ENCODE measurements at regions not wholly inside any gene's neighbourhood (a gene's known extent, or its start where the extent isn't known, plus 50 kb on each side); places are given as distances from the start of the nearest gene placed in this dataset.

GRCh38 chr9:90301277-90301653, 341.4 kb downstream of the DIRAS2 start:
- H3K27me3 Mint-ChIP-seq = peaks cover 19% of the 10 kb centered on the region

DNA sequence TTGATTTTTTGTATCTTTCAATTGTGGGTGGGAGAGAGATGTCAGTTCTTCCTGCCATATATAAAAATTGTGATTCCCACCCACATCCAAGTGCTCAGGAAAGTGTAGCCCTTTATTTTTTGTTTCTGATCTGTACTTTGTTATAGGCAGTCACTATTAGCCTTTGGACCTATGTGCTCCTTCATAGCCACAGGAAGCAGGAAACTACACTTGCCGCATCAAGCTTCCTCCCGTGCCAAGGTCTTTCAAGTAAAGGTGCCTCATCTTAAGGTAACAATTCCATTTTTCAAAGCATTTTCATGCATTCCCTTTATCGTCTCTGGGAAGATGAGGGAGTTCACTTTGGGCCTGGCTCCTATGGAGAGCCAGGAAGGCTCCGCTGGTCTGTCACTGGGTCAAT, 339.0 kb downstream of the DIRAS2 start:
- ChIA-PET POLR2A (no interaction called here), CTCF (no interaction called here)
- peaks cover 16% of the 10 kb centered on the region for H3K27me3 Mint-ChIP-seq
- no peaks in the 10 kb centered on the region for H3K4me1 Mint-ChIP-seq
- H3K4me3 Mint-ChIP-seq = no peak overlapping the region
- no peak overlapping the region for H3K27ac Mint-ChIP-seq
- TF ChIP-seq, protein P1, sequence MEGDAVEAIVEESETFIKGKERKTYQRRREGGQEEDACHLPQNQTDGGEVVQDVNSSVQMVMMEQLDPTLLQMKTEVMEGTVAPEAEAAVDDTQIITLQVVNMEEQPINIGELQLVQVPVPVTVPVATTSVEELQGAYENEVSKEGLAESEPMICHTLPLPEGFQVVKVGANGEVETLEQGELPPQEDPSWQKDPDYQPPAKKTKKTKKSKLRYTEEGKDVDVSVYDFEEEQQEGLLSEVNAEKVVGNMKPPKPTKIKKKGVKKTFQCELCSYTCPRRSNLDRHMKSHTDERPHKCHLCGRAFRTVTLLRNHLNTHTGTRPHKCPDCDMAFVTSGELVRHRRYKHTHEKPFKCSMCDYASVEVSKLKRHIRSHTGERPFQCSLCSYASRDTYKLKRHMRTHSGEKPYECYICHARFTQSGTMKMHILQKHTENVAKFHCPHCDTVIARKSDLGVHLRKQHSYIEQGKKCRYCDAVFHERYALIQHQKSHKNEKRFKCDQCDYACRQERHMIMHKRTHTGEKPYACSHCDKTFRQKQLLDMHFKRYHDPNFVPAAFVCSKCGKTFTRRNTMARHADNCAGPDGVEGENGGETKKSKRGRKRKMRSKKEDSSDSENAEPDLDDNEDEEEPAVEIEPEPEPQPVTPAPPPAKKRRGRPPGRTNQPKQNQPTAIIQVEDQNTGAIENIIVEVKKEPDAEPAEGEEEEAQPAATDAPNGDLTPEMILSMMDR (IDR thresholded peaks at IDR 0.05) = no peak
- intact Hi-C loops (cut with micrococcal nuclease) = no loop called here
- no peaks in the 10 kb centered on the region for H3K36me3 Mint-ChIP-seq (ENCODE audit: low read depth)
- ATAC-seq (ENCODE audit: low read depth) (no peak), DNase-seq (no peak)
- H3K9me3 Mint-ChIP-seq = no peaks in the 10 kb centered on the region

More at GRCh38 chr9:90301277-90301653, 341.4 kb downstream of the DIRAS2 start:
- no peaks in the 10 kb centered on the region for H3K9me3 Mint-ChIP-seq
- intact Hi-C loops (cut with micrococcal nuclease) = no loop called here
- no peaks in the 10 kb centered on the region for H3K4me1 Mint-ChIP-seq
- no peak overlapping the region for H3K4me3 Mint-ChIP-seq
- ChIA-PET POLR2A (no interaction called here), CTCF (no interaction called here)
- H3K36me3 Mint-ChIP-seq (ENCODE audit: low read depth) = no peaks in the 10 kb centered on the region
- TF ChIP-seq, protein P1 (IDR thresholded peaks at IDR 0.05) = no peak
- DNase-seq (no peak), ATAC-seq (ENCODE audit: low read depth) (no peak)
- H3K27ac Mint-ChIP-seq = no peak overlapping the region

DNA sequence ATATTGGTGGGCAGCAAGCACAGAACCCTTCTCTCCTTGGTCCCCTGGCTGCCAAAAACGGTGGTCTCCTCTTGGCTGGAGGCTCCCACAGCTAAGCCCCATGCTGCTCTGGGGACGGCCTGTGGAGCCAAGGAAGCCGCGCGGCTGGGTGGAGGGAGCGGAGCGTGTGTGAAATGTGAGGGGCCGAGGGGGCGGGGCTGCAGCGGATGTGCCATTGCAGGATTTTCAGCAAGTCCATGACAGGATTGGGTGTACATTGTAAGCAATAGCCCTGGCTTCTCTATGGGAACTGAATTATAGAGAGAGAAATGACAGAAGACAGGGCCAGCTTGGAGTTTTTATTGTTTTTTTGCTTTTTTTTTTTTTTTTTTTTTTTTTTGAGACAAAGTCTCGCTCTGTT, 336.5 kb downstream of the DIRAS2 start:
- H3K27ac Mint-ChIP-seq = no peak overlapping the region
- ChIA-PET CTCF (no interaction called here), POLR2A (no interaction called here)
- TF ChIP-seq, protein P1 (IDR thresholded peaks at IDR 0.05) = no peak
- no peaks in the 10 kb centered on the region for H3K4me1 Mint-ChIP-seq
- intact Hi-C loops (cut with micrococcal nuclease) = no loop called here
- no peak overlapping the region for H3K4me3 Mint-ChIP-seq
- no peaks in the 10 kb centered on the region for H3K9me3 Mint-ChIP-seq
- no peaks in the 10 kb centered on the region for H3K36me3 Mint-ChIP-seq (ENCODE audit: low read depth)
- DNase-seq (no peak), ATAC-seq (ENCODE audit: low read depth) (no peak)
- peaks cover 13% of the 10 kb centered on the region for H3K27me3 Mint-ChIP-seq

DNA sequence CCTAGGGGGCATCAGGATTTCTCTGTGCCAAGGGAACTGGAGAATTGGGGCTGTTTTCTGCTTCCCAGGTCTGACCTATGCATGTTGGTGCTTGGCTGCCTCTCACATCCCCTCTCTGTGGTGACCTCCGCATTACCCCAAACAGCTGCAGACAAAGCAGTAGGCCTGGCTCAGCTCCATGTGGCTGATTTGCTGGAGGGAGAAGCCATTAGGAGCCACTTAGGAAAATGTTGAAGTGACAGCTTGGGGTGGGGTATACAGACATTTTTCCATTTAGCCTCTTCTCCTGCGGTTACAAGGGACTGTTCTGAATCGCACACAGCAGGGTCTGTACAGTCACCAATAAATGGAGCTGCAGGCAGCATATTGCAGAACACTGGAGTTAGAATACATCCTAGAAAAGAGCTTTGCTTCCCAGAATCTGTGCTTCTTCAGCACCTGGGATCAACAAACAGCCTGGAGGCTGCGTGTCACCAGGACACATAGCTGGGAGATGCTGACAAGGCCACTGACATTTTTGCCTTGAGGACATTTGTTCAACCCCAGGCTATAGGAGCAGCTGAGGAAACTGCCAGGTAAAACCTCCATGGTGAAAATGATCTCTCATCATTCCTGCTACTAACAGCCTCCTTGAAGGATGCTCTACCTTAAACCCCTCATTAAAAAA, 335.3 kb downstream of the DIRAS2 start:
- Mint-ChIP-seq H3K4me3 (no peak overlapping the region), H3K4me1 (no peaks in the 10 kb centered on the region), H3K36me3 (ENCODE audit: low read depth) (no peaks in the 10 kb centered on the region), H3K9me3 (no peaks in the 10 kb centered on the region), H3K27ac (no peak overlapping the region), H3K27me3 (peaks cover 12% of the 10 kb centered on the region)
- intact Hi-C loops (cut with micrococcal nuclease) = no loop called here
- TF ChIP-seq, protein P1 (IDR thresholded peaks at IDR 0.05) = no peak
- ChIA-PET CTCF (no interaction called here), POLR2A (interaction anchor here (0.6 kb wide), 1 partner anchor 427 kb away, joined by 12 read pairs; no protein-coding TSS in a partner anchor)
- DNase-seq (no peak), ATAC-seq (ENCODE audit: low read depth) (no peak)

GRCh38 chr9:90307891-90308290, 334.7 kb downstream of the DIRAS2 start:
- no peak for ATAC-seq (ENCODE audit: low read depth)
- H3K4me1 Mint-ChIP-seq = no peaks in the 10 kb centered on the region
- H3K9me3 Mint-ChIP-seq = no peaks in the 10 kb centered on the region
- no peak overlapping the region for H3K27ac Mint-ChIP-seq
- H3K36me3 Mint-ChIP-seq (ENCODE audit: low read depth) = no peaks in the 10 kb centered on the region
- no peak for DNase-seq
- intact Hi-C loops (cut with micrococcal nuclease) = no loop called here
- peaks cover 10% of the 10 kb centered on the region for H3K27me3 Mint-ChIP-seq
- no peak overlapping the region for H3K4me3 Mint-ChIP-seq
- POLR2A ChIA-PET = no interaction called here
- TF ChIP-seq, protein P1 (IDR thresholded peaks at IDR 0.05) = no peak
- CTCF ChIA-PET = no interaction called here

All from activated B cell treated with CpG ODN at 0.5 μM for 24 hours (primary cell).